ENCODE measurements at regions not wholly inside any gene's neighbourhood (a gene's known extent, or its start where the extent isn't known, plus 50 kb on each side); places are given as distances from the start of the nearest gene placed in this dataset.
A peak's percentile ranks its signal among the peaks of the same experiment; 100 is the strongest.

DNA sequence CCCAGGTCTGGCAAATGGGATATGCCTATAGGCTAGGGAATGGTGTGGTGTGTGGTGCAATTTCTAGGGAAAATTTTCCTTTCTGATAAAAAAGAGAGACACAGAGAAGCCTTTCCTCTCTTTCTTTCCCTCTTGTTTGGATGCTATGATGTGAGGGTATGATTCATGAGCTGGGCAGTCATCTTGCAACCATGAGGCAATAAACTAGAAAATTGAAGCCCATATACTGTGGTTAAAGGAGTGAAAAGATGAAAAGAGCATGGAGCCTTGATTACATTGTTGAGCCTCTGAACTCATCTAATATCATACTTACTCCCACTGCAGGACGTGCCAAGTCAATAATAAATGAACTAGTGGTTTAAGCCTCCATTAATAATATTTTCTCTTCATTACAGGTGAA lies 215.6 kb downstream of the HAUS1 start:
- no peak overlapping the region for H3K27ac ChIP-seq (ENCODE audit: low read length)

DNA sequence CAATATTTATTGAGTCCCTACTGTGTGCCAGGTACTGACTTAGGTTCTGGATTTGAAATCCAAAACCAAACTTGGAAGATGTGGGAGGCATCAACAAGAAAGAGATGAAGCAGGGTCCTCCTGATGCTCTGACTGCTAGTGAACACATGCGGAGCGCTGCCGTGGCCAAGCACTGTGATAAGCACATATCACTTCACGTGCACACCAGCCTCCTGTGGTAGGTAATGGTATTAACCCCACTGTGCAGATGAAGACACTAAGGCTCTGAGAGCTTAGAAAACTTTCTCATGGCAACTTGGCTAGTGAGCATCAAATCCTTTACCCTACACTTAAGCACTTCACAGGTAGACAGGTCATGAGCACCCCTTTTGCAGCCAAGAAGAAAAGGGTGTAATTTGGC lies 216.1 kb downstream of the HAUS1 start:
- H3K4me3 ChIP-seq (ENCODE audit: low read length): no peak overlapping the region
- no peak for DNase-seq
- H3K27me3 ChIP-seq (ENCODE audit: control insufficient read depth, insufficient read depth, low read length): no peaks in the 10 kb centered on the region
- no peaks in the 10 kb centered on the region for H3K4me1 ChIP-seq (ENCODE audit: control insufficient read depth, insufficient read depth, low read length)
- H3K36me3 ChIP-seq (ENCODE audit: control insufficient read depth, insufficient read depth, low read length): no peaks in the 10 kb centered on the region
- no peaks in the 10 kb centered on the region for H3K9me3 ChIP-seq (ENCODE audit: control insufficient read depth, low read depth, low read length)
- WGBS (ENCODE audit: insufficient coverage, low lambda C conversion rate): no CpG with 5 or more reads among the region's 4 CpGs
- no peak overlapping the region for H3K27ac ChIP-seq (ENCODE audit: low read length)

More for the DNA sequence above, 215.6 kb downstream of the HAUS1 start:
- no peaks in the 10 kb centered on the region for H3K9me3 ChIP-seq (ENCODE audit: control insufficient read depth, low read depth, low read length)
- DNase-seq: no peak
- no peaks in the 10 kb centered on the region for H3K27me3 ChIP-seq (ENCODE audit: control insufficient read depth, insufficient read depth, low read length)
- no peak overlapping the region for H3K4me3 ChIP-seq (ENCODE audit: low read length)
- no peaks in the 10 kb centered on the region for H3K4me1 ChIP-seq (ENCODE audit: control insufficient read depth, insufficient read depth, low read length)
- H3K36me3 ChIP-seq (ENCODE audit: control insufficient read depth, insufficient read depth, low read length): no peaks in the 10 kb centered on the region
- WGBS (ENCODE audit: insufficient coverage, low lambda C conversion rate): no CpG with 5 or more reads among the region's 1 CpG

DNA sequence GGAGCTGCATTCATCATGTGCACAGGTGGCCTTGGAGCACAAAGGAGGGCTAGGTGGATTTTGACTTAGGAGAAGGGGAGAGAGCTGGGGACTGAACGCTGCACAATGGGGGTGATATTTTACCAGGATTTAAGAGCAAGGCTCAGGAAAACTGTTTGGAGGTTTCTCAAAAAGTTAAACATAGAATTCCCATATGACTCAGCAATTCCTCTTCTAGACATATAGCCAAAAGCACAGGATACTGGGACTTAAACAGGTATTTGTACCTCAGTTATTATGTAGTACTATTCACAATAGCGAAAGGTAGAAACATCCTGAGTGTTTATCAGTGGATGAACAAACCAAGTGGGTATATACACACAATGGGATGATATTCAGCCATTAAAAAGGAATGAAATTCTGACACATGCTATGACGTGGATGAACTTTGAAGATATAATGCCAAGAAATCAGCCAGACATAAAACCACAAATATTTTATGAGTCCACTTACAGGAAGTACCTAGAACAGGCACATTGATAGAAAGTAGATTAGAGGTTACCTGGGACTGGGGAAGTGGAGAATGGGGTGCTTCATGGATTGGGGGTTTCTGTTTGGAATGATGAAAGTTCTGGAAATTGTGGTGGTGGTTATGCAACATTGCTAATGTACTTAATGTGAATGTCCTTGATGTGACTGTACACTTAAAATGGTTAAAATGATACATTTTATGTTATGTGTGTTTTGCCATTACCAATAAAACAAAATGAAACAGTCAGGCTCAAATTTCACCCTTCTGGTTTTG lies 216.9 kb downstream of the HAUS1 start:
- Histone ChIP-seq H3K27ac (ENCODE audit: low read length) (no peak overlapping the region), H3K4me3 (ENCODE audit: low read length) (no peak overlapping the region), H3K9me3 (ENCODE audit: control insufficient read depth, low read depth, low read length) (no peaks in the 10 kb centered on the region), H3K27me3 (ENCODE audit: control insufficient read depth, insufficient read depth, low read length) (no peaks in the 10 kb centered on the region), H3K4me1 (ENCODE audit: control insufficient read depth, insufficient read depth, low read length) (no peaks in the 10 kb centered on the region), H3K36me3 (ENCODE audit: control insufficient read depth, insufficient read depth, low read length) (no peaks in the 10 kb centered on the region)
- WGBS (ENCODE audit: insufficient coverage, low lambda C conversion rate): 60% methylated on average over 1 of the region's 3 CpGs
- no peak for DNase-seq

DNA sequence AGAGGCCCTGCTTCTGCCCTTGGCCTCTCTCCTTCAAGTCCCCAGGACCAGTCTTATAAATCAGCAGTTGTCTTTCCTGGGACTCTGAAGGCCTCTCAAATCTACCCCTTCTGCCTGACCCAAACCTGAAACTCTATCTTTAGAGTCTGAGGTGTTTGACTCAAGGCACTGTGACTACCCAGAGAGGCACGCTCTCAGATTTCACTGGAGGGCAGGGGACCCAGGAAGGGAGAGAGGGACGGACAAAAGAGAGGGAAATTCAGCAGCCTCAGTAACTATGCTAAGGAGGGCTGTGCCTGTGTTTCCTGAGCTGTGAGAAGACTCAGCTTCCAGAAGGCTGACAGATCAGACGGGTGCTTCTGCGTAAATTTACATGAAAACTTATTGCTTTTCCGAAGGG lies 217.8 kb downstream of the HAUS1 start:
- H3K4me3 ChIP-seq (ENCODE audit: low read length): no peak overlapping the region
- 85% methylated on average over 2 of the region's 5 CpGs for WGBS (ENCODE audit: insufficient coverage, low lambda C conversion rate)
- no peaks in the 10 kb centered on the region for H3K27me3 ChIP-seq (ENCODE audit: control insufficient read depth, insufficient read depth, low read length)
- no peak overlapping the region for H3K27ac ChIP-seq (ENCODE audit: low read length)
- H3K36me3 ChIP-seq (ENCODE audit: control insufficient read depth, insufficient read depth, low read length): no peaks in the 10 kb centered on the region
- no peak for DNase-seq
- H3K9me3 ChIP-seq (ENCODE audit: control insufficient read depth, low read depth, low read length): no peaks in the 10 kb centered on the region
- no peaks in the 10 kb centered on the region for H3K4me1 ChIP-seq (ENCODE audit: control insufficient read depth, insufficient read depth, low read length)

DNA sequence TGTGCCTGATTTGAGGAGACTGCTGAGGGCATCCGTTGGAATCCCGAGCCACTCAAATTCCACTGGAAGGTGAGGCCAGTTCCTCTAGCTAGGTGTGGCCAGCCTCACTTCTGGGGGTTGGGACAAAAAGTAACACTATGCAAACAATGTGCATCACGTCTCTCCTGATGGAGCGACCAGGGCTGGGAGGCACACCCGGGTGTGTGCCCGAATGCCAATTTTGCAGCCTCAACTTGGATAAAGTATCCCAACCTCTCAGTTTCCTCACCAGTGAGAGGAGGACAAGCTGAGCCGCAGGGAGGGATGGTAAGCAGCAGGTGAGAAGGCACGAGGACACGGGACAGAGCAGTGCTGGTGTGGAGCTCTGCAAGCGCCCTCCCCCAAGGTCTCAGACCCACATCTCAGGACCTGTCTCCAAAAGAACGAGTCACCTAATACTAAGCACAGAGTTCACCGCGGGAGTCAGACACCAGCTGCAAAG lies 218.3 kb downstream of the HAUS1 start:
- no peaks in the 10 kb centered on the region for H3K4me1 ChIP-seq (ENCODE audit: control insufficient read depth, insufficient read depth, low read length)
- H3K27ac ChIP-seq (ENCODE audit: low read length): no peak overlapping the region
- no peaks in the 10 kb centered on the region for H3K36me3 ChIP-seq (ENCODE audit: control insufficient read depth, insufficient read depth, low read length)
- H3K4me3 ChIP-seq (ENCODE audit: low read length): no peak overlapping the region
- no peaks in the 10 kb centered on the region for H3K27me3 ChIP-seq (ENCODE audit: control insufficient read depth, insufficient read depth, low read length)
- H3K9me3 ChIP-seq (ENCODE audit: control insufficient read depth, low read depth, low read length): no peaks in the 10 kb centered on the region
- DNase-seq: no peak
- WGBS (ENCODE audit: insufficient coverage, low lambda C conversion rate): no CpG with 5 or more reads among the region's 13 CpGs

DNA sequence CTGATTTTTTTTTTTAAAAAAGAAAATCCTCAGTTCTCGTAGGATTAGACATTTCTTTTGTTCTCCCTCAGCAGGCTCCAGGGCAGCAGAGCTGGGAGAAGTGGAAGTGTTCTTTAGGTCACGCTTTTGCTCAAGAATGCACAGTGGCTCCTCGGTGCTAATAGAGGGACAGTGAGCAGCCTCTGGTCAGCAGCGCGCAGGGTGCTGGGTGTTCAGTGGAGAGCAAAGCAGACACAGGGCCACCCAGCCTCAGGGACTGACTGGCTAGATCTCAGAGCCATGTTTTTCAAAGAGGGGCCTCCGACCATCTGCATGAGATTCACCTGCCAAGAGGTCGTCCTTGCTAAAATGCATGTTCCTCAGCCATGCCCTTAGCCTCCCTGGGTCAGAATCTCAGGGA lies 218.8 kb downstream of the HAUS1 start:
- H3K9me3 ChIP-seq (ENCODE audit: control insufficient read depth, low read depth, low read length): no peaks in the 10 kb centered on the region
- H3K4me1 ChIP-seq (ENCODE audit: control insufficient read depth, insufficient read depth, low read length): no peaks in the 10 kb centered on the region
- no peaks in the 10 kb centered on the region for H3K36me3 ChIP-seq (ENCODE audit: control insufficient read depth, insufficient read depth, low read length)
- no peaks in the 10 kb centered on the region for H3K27me3 ChIP-seq (ENCODE audit: control insufficient read depth, insufficient read depth, low read length)
- no peak overlapping the region for H3K27ac ChIP-seq (ENCODE audit: low read length)
- DNase-seq: no peak
- no peak overlapping the region for H3K4me3 ChIP-seq (ENCODE audit: low read length)
- no CpG with 5 or more reads among the region's 7 CpGs for WGBS (ENCODE audit: insufficient coverage, low lambda C conversion rate)

DNA sequence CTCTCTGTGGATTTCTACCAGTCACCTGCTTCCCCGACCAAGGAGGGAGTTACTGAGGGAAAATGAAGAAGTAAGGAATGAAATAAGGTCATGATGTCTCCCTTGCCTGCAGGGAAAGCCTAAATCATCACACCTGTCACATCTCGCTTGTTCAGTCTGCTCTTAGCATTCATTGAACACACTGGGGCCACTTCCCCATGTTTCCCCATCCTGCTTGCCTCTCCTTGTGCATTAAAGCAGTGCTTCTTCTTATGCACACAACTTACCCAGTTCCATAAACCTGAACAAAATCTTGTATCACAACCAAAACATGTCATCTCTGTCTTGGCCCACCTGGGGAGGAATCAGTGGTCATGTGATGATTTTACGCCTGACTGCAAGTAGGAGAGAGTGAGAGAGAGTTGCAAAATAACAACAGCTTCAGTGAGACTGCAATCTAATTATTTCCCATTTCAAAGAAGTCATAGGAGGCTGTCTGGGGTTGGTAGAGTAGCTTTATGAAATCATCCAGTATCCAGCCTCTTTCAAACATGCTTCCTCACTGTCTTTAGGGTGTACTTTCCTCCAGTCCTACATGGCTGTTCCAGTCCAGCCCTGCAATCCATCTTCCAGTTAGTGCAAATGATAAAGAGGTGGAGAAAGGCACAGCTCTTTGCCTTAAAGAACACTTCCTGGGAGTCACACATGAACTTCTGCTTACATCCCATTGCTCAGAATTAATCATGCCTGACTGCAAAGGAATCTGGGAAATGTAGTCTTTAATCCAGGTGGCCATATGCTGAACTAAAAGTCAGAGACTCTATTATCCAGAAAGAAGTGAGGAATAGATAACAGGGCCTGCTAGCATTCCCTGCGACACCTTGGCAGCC lies 220.1 kb downstream of the HAUS1 start:
- Histone ChIP-seq H3K36me3 (ENCODE audit: control insufficient read depth, insufficient read depth, low read length) (no peaks in the 10 kb centered on the region), H3K9me3 (ENCODE audit: control insufficient read depth, low read depth, low read length) (no peaks in the 10 kb centered on the region), H3K4me1 (ENCODE audit: control insufficient read depth, insufficient read depth, low read length) (no peaks in the 10 kb centered on the region), H3K27ac (ENCODE audit: low read length) (no peak overlapping the region), H3K4me3 (ENCODE audit: low read length) (no peak overlapping the region), H3K27me3 (ENCODE audit: control insufficient read depth, insufficient read depth, low read length) (peaks cover 2% of the 10 kb centered on the region)
- peak; percentile 16 to 23 for DNase-seq
- WGBS (ENCODE audit: insufficient coverage, low lambda C conversion rate): no CpG with 5 or more reads among the region's 4 CpGs

DNA sequence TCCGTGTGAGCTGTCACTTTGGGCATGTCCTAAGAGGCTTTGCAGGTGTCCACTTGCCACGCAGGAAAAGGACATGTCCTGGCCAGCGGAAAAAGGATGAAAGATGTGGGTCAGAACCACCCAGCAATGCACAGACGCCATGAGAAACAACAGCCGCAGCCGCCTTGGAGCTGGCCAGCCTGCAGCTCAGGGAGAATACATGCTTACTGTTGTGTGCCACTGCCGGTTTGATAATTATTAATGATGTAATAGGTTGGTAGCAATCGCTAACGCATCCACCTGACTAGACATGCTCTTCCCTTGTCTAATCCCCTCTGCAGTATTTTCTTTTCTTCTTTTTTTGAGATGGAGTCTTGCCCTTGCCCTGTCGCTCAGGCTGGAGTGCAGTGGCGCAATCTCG lies 221.7 kb downstream of the HAUS1 start:
- Histone ChIP-seq H3K4me1 (ENCODE audit: control insufficient read depth, insufficient read depth, low read length) (no peaks in the 10 kb centered on the region), H3K9me3 (ENCODE audit: control insufficient read depth, low read depth, low read length) (no peaks in the 10 kb centered on the region), H3K27ac (ENCODE audit: low read length) (no peak overlapping the region), H3K4me3 (ENCODE audit: low read length) (no peak overlapping the region), H3K36me3 (ENCODE audit: control insufficient read depth, insufficient read depth, low read length) (no peaks in the 10 kb centered on the region), H3K27me3 (ENCODE audit: control insufficient read depth, insufficient read depth, low read length) (peaks cover 7% of the 10 kb centered on the region)
- 100% methylated on average over 1 of the region's 12 CpGs for WGBS (ENCODE audit: insufficient coverage, low lambda C conversion rate)
- no peak for DNase-seq

DNA sequence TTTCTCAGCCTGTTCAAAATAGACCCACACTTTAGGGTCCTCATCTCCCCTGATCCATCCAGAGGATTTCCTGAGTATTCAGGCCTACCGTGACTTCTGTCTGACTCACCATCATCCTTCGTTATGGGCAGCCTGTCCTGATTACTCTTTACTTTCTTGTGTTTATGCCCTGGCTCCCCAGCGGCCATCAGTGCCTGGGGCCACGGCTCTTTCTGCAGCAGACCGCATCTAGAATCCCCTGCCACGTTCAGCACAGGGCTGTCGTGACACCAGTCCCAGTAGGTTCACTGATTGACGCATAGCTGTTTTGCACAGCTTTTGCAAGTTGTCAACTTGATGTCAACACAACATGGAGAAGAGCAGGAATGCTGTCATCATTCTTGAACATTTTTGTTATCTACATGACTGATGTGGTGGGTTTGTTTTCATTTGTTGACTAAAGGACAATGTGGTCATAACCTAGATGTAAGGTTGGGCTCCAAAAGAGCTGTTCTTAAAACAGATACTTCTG lies 225.6 kb downstream of the HAUS1 start:
- H3K27ac ChIP-seq (ENCODE audit: low read length): no peak overlapping the region
- no peak for DNase-seq
- no peaks in the 10 kb centered on the region for H3K36me3 ChIP-seq (ENCODE audit: control insufficient read depth, insufficient read depth, low read length)
- WGBS (ENCODE audit: insufficient coverage, low lambda C conversion rate): 50% methylated on average over 1 of the region's 8 CpGs
- H3K4me1 ChIP-seq (ENCODE audit: control insufficient read depth, insufficient read depth, low read length): peaks cover 3% of the 10 kb centered on the region
- peaks cover 32% of the 10 kb centered on the region for H3K27me3 ChIP-seq (ENCODE audit: control insufficient read depth, insufficient read depth, low read length)
- no peak overlapping the region for H3K4me3 ChIP-seq (ENCODE audit: low read length)
- no peaks in the 10 kb centered on the region for H3K9me3 ChIP-seq (ENCODE audit: control insufficient read depth, low read depth, low read length)

DNA sequence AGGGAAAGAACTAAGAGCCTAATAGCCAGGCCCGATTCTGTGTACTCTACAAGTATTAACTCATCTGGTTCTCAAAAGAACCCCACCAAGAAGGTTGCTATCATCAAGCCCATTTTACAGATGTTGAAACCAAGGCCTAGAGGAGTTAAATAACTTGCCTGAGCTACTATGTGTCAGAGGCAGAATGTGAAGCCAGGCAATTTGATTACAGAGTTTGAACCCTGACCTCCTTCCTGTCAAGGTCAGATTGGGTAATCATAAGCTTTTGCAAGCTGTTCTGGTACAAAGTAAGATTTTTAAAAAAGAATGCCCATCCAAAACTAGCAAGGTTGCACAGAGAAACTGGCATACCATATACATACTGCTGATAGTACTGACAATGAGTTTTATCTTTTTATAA lies 227.1 kb downstream of the HAUS1 start:
- no peaks in the 10 kb centered on the region for H3K9me3 ChIP-seq (ENCODE audit: control insufficient read depth, low read depth, low read length)
- WGBS (ENCODE audit: insufficient coverage, low lambda C conversion rate): no CpG with 5 or more reads among the region's 1 CpG
- no peak for DNase-seq

More for the DNA sequence above, 227.1 kb downstream of the HAUS1 start:
- Histone ChIP-seq H3K4me1 (ENCODE audit: control insufficient read depth, insufficient read depth, low read length) (peaks cover 3% of the 10 kb centered on the region), H3K27ac (ENCODE audit: low read length) (no peak overlapping the region), H3K4me3 (ENCODE audit: low read length) (no peak overlapping the region), H3K36me3 (ENCODE audit: control insufficient read depth, insufficient read depth, low read length) (no peaks in the 10 kb centered on the region), H3K27me3 (ENCODE audit: control insufficient read depth, insufficient read depth, low read length) (peaks cover 47% of the 10 kb centered on the region)

All from large intestine (tissue), 3 donors.